ENCODE measurements at regions not wholly inside any gene's neighbourhood (a gene's known extent, or its start where the extent isn't known, plus 50 kb on each side); places are given as distances from the start of the nearest gene placed in this dataset.

DNA sequence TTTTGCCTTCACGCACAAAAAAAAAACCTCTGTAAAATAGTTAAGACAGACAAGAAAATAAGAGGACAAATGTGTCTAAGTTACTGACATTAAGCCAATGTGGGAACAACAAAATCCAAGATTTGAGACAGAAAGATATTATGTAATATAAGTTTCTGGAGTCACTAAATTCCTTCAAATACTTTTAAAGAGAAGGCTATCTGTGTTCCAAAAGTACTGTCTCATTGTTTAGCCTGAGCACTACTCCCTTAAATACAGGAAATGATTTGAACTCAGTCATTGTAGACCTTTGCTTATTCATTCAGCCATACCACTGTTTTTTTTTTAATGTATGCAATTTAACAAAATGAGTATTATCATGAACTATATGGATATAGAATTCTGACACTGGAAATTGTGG, 82.7 kb upstream of the KITLG start:
- DNase-seq = no peak

- DNase-seq = no peak
Observed at GRCh38 chr12:88662093-88662492, 81.8 kb upstream of the KITLG start.

- no peak for DNase-seq
Observed at GRCh38 chr12:88658009-88658408, 77.7 kb upstream of the KITLG start.

GRCh38 chr12:88650715-88651114, 70.4 kb upstream of the KITLG start:
- DNase-seq = no peak

GRCh38 chr12:88648625-88649024, 68.4 kb upstream of the KITLG start:
- DNase-seq = no peak

GRCh38 chr12:88646824-88647223, 66.6 kb upstream of the KITLG start:
- no peak for DNase-seq

DNA sequence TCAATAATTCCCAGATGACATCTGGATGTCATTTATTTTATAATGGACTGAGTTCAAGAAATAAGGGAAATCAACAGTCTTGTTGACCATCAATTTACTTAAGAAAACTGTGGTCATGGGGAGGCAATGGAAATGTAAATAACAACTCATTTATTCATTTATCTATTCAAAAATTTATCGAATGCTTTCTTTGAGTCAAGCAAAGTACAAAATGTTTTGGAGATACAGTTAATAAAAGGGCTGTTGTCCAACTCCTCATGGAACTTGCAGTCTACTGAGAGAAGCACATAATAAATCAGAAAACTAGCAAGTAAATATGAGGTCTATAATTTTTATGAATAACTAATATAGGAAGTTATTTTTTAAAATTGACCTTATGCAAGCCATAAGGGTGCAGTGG, 65.5 kb upstream of the KITLG start:
- no peak for DNase-seq

DNA sequence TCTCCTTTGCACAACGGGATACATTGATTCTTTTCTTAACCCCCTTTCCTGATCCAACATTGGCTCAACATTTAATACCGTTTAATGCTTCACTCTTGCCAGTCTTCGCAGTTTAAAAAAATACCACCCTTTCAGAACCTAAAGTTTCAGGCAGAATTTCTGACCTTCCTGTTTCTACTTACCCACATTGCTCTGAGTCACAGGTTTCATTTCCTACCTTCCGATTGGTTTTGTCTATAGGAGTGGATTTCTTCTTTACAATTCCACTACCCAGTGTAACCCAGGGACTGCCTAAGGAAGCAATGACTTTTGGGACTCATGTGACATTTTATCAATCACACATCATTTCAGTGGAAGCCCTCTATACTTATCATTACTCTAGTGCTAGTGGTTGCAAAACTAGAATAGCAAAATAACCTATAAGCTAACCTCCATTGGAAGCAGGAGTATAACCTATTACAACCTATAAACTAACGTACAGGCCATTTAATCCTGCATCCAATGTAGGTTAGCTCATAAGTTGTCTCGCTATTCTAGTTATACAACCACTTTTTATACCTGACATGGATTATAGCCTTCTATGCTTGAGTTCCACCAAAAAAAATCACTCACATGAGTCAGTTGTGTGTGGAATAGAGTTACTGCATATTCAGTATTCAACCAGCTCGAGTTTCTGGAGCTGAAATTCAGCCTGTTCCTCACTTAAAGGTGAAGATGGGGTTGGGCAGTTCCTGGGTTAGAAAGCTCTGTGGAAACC, 64.9 kb upstream of the KITLG start:
- no peak for DNase-seq

DNA sequence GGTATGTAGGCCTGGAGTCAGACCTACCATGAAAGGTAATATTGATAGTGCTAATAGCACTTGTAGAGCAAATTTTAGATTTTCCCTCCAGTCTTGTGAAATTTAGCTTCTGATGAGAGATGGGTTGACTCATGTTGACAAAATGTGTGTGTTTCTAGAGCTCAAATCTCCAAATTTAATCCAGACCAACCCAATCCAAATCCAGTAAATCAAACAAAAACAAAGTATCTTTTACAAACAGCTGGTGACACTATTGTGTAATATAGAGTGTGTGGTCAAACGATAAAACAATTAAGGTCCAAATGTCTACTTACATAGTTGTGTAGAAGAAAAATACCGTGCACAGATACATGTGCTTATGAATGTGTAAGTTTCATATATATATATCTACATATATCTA, 63.4 kb upstream of the KITLG start:
- DNase-seq = no peak

DNA sequence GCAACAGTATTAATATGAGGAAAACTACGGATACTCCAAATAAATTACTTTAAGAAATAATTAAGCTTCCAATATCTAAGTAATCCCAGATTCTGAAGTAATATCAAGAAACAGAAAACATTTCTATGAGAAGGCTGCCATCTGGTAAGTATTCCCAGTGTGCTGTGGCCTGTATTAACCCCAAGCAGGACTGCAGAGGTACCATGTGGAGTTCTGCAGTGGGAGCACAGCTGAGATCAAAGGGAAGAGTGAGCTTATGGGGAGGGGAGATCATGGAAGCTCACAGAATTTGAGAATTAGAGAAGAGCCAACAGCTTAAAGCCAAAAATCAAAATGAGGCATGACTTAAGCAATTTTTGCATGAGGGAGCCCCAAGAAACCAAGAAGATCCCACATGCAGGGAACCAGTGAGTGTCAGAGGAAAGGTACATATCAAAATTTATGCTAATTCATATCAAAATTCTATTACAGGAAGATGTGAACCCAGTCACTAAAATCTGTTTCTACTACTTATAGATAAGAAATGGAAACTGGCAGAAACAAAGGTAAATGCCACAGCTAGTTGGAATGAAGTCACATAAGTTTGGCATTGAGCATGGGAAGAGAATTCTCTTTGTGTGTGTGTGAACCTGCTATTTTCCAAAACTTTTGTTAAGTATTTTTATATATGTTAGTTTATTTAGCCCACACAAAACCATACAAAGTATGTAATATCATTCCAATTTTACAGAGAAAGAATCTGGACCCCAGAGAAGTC, 62.6 kb upstream of the KITLG start:
- no peak for DNase-seq

DNA sequence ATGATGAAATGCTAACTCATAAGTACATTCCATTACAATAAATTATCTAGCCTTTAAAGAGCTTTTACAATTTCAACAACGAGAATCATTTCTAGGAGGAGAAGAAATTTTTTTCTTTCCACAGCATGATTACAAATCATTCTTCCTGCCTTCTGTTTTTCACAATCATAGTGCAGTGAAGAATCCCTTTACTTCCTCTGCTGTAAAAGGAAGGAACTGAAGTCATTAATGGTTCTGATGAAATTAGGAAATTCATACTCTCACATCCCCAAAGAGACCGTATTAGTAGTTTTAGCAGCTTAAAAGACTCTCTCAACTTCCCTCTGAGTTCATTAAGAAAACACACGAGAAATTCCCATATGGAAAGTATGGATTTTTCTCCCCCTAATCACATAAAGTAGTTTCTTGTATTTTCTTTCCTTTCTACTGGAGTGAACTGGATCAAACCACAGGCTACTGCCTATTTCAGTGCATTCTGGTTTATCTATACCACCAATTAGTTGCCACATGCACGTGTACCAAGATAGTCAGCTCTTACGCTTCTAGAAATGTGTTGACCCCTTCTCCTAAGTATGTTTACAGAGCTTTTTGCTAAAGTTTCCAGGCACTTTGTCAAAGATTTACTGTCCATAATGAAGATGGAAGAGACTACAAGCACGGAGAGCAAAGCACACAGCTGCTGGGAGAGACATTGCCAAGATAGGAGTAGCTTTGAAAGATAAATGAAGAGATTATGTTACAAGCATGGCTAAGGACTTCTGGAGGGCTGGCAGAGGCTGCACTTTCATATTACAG, 58.9 kb upstream of the KITLG start:
- no peak for DNase-seq

DNA sequence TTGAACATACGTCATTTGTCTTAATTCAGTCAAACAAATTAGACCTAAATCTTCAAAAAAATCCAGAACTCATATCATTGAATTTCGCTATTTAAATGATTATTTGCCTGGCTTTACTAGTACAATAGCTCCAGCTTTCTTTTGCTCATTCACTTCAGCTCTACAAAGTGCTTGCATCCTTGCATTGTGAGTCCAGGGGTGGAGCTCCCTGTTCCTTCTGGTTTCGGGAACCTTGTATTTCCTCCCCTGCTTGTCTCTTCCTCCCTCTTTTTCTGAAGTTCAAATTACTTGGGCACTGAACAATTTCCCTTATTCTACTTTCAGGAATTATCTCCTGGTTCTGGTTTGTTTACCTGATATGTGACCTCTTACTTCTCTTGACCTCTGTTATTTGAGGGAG, 58.1 kb upstream of the KITLG start:
- no peak for DNase-seq

DNA sequence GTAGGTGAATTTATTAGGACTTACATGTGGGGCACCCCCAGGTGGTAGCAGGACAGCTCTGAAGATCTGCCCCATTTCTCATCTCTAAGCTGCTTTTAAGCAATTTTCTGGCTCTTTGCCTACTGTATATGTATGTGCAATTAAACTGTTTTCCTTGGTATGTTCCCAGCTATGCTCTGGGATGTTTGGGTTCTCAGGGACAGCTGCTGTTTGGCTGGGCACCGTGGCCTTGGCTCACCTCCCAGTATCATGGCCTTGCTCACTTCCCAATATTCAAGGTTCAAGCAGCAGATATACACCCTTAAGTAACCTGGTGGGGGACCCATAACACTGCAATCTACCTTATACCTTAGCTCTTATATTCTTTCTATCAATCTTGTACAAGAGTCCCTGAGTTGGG, 53.7 kb upstream of the KITLG start:
- DNase-seq = no peak

- no peak for DNase-seq
Observed at GRCh38 chr12:88633312-88633711, 53.0 kb upstream of the KITLG start.

- no peak for DNase-seq
Observed at GRCh38 chr12:88630561-88630960, 50.3 kb upstream of the KITLG start.
